T-helper 2 cell treated with Interferon-gamma antibody and Interleukin-4, amounts not matched to agents 5 μg/mL and 100 μg/mL, for 36 hours (primary cell): ENCODE measurements at regions not wholly inside any gene's neighbourhood (a gene's known extent, or its start where the extent isn't known, plus 50 kb on each side); places are given as distances from the start of the nearest gene placed in this dataset.

Source experiments
- DNase-seq: peaks from one replicate; pipeline ENCODE4 v3.0.0; 2021; ENCODE audit warnings: low spot score
- H3K27ac Mint-ChIP-seq: one replicate; pipeline ENCODE4 v1.8.0; 2021; ENCODE audit warnings: mild to moderate bottlenecking, mixed read lengths
- H3K27me3 Mint-ChIP-seq: one replicate; pipeline ENCODE4 v1.8.0; 2021; ENCODE audit warnings: low read depth, mixed read lengths
- H3K36me3 Mint-ChIP-seq: one replicate; pipeline ENCODE4 v1.8.0; 2021; ENCODE audit warnings: low read depth, mixed read lengths
- H3K4me1 Mint-ChIP-seq: one replicate; pipeline ENCODE4 v1.8.0; 2021; ENCODE audit warnings: low read depth, mixed read lengths
- H3K4me3 Mint-ChIP-seq: one replicate; pipeline ENCODE4 v1.8.0; 2022; ENCODE audit warnings: mild to moderate bottlenecking, moderate library complexity, mixed read lengths
- H3K9me3 Mint-ChIP-seq: one replicate; pipeline ENCODE4 v1.8.0; 2021; ENCODE audit warnings: mixed read lengths

DNA sequence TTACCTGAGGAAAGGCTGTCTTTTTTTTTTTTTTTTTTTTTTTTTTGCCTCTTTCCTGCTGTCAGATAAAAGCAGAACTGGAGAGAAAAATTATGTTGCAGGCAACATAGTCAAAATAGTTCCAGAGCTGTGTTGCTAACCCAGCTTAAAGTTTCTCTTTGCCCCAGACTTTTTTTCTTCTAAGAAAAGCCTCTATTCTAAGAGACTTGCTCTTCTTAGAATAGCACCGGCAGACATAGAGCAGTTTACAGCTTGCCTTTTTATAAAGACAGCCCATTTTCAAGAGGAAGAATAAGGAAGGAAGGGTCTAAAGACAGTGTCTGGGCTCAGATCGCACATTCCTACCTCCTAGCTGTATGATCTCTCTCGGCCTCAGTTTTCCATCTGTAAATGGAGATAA lies 88.7 kb downstream of the TENT5C start:
- Mint-ChIP-seq H3K9me3 (no peaks in the 10 kb centered on the region), H3K36me3 (no peaks in the 10 kb centered on the region), H3K27ac (no peak overlapping the region), H3K4me3 (peak overlapping the region; percentile 10), H3K4me1 (peaks cover 3% of the 10 kb centered on the region), H3K27me3 (peaks cover 36% of the 10 kb centered on the region)
- no peak for DNase-seq

GRCh38 chr1:117695796-117696490 lies 90.1 kb downstream of the TENT5C start:
- H3K27me3 Mint-ChIP-seq, result peaks cover 33% of the 10 kb centered on the region
- no peaks in the 10 kb centered on the region for H3K9me3 Mint-ChIP-seq
- no peak overlapping the region for H3K27ac Mint-ChIP-seq
- H3K4me3 Mint-ChIP-seq, result no peak overlapping the region
- H3K36me3 Mint-ChIP-seq, result no peaks in the 10 kb centered on the region
- peaks cover 3% of the 10 kb centered on the region for H3K4me1 Mint-ChIP-seq
- no peak for DNase-seq

DNA sequence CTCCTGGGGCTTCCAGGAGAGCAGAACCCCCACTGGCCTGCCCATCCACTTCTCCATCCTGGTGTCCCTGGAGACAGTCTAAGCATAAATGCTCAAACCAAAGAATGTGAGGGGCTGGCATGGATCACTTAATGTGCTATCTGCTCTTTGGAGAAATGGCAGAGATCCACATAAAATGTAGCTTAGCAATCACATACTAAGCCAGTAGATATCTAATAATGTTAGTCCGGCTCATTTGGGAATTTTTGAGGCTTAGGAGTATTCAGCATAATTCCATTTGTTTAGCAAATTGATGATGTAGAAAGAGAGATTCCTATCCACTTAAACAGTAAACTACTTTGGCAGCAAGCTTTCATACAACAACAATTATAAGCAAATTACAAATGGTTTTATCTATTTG lies 90.7 kb downstream of the TENT5C start:
- Mint-ChIP-seq H3K4me3 (no peak overlapping the region), H3K27me3 (peaks cover 32% of the 10 kb centered on the region), H3K36me3 (no peaks in the 10 kb centered on the region), H3K9me3 (no peaks in the 10 kb centered on the region), H3K4me1 (peaks cover 3% of the 10 kb centered on the region), H3K27ac (no peak overlapping the region)
- DNase-seq, result no peak

GRCh38 chr1:117697220-117697781 lies 91.5 kb downstream of the TENT5C start:
- peaks cover 32% of the 10 kb centered on the region for H3K27me3 Mint-ChIP-seq
- no peak overlapping the region for H3K27ac Mint-ChIP-seq
- no peaks in the 10 kb centered on the region for H3K36me3 Mint-ChIP-seq
- H3K9me3 Mint-ChIP-seq, result no peaks in the 10 kb centered on the region
- DNase-seq, result no peak
- peaks cover 3% of the 10 kb centered on the region for H3K4me1 Mint-ChIP-seq
- no peak overlapping the region for H3K4me3 Mint-ChIP-seq

DNA sequence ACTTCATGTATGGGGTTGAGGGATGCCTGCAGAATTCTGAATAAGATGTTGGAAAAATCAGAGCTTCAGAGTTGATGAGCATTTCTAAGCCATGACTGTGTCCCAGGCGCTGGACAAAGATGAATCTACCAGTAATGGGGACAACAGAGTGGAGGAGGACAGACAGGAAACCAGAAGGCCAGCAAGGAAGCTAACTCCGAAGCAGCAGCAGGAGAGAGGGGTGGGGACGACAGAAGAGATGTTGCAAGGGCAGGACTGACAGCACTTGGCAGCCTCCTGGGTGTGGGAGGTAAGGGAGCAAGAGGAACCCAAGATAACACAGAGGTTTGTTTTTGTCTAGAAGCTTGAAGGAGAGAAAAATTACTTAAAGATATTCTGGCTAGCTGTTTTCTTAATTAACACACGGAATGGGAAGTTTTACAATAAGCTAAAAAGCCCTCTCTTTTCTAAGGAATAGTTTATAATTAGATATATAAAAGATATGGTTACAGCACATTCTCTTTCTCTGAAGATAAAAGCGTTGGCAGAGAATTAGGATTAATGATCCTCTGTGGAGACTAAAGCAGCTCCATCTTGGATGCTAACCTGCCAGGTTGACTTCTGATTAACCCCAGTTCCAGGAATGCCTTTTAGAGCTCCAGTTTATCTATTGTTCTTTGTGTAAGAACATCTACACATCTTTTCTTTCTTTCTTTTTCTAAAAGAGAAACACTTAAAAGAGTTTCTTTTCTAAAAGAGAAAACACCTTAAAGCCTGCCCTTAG lies 92.7 kb downstream of the TENT5C start:
- no peaks in the 10 kb centered on the region for H3K36me3 Mint-ChIP-seq
- no peaks in the 10 kb centered on the region for H3K9me3 Mint-ChIP-seq
- no peak overlapping the region for H3K27ac Mint-ChIP-seq
- no peak overlapping the region for H3K4me3 Mint-ChIP-seq
- peaks cover 5% of the 10 kb centered on the region for H3K4me1 Mint-ChIP-seq
- DNase-seq, result no peak
- peaks cover 27% of the 10 kb centered on the region for H3K27me3 Mint-ChIP-seq

- peaks cover 3% of the 10 kb centered on the region for H3K4me1 Mint-ChIP-seq
- H3K27me3 Mint-ChIP-seq, result peaks cover 24% of the 10 kb centered on the region
- no peaks in the 10 kb centered on the region for H3K9me3 Mint-ChIP-seq
- H3K27ac Mint-ChIP-seq, result no peak overlapping the region
- H3K4me3 Mint-ChIP-seq, result no peak overlapping the region
- no peaks in the 10 kb centered on the region for H3K36me3 Mint-ChIP-seq
- no peak for DNase-seq
These were observed 94.1 kb downstream of the TENT5C start for GRCh38 chr1:117699953-117700352.

DNA sequence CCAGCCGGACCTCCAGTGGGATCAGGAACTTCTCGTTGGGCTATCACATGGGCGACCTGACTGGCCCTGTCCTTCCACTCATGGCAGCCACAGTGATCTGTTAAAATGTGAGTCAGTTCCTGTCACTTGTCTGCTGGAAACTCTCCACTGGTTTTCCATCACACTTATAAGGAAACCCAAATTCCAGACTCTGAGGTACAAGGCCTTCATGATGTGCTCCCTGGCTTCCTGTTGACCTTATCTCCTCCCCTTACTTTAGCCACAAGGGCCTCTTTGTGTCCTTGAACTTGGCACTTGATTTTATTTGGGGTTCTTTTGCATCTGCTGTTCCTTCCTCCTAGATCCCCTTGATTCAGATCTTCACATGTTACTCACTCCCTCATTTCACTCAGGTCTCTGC lies 96.8 kb downstream of the TENT5C start:
- H3K9me3 Mint-ChIP-seq, result no peaks in the 10 kb centered on the region
- H3K4me1 Mint-ChIP-seq, result peaks cover 3% of the 10 kb centered on the region
- no peaks in the 10 kb centered on the region for H3K36me3 Mint-ChIP-seq
- no peak overlapping the region for H3K4me3 Mint-ChIP-seq
- no peak overlapping the region for H3K27ac Mint-ChIP-seq
- peaks cover 19% of the 10 kb centered on the region for H3K27me3 Mint-ChIP-seq
- DNase-seq, result no peak

- no peak overlapping the region for H3K27ac Mint-ChIP-seq
- H3K9me3 Mint-ChIP-seq, result no peaks in the 10 kb centered on the region
- no peaks in the 10 kb centered on the region for H3K36me3 Mint-ChIP-seq
- H3K27me3 Mint-ChIP-seq, result peaks cover 1% of the 10 kb centered on the region
- peaks cover 3% of the 10 kb centered on the region for H3K4me1 Mint-ChIP-seq
- DNase-seq, result no peak
- no peak overlapping the region for H3K4me3 Mint-ChIP-seq
These were observed 101.5 kb downstream of the TENT5C start for GRCh38 chr1:117707371-117707770.

GRCh38 chr1:117708323-117709248 lies 102.7 kb downstream of the TENT5C start:
- no peak overlapping the region for H3K4me3 Mint-ChIP-seq

GRCh38 chr1:117709249-117709691 lies 103.4 kb downstream of the TENT5C start:
- Mint-ChIP-seq H3K4me1 (no peaks in the 10 kb centered on the region), H3K4me3 (no peak overlapping the region), H3K27me3 (peaks cover 1% of the 10 kb centered on the region), H3K27ac (no peak overlapping the region), H3K36me3 (no peaks in the 10 kb centered on the region), H3K9me3 (no peaks in the 10 kb centered on the region)
- DNase-seq, result no peak

More at GRCh38 chr1:117708323-117709248, 102.7 kb downstream of the TENT5C start:
- H3K9me3 Mint-ChIP-seq, result no peaks in the 10 kb centered on the region
- H3K4me1 Mint-ChIP-seq, result no peaks in the 10 kb centered on the region
- peaks cover 1% of the 10 kb centered on the region for H3K27me3 Mint-ChIP-seq
- no peak overlapping the region for H3K27ac Mint-ChIP-seq
- H3K36me3 Mint-ChIP-seq, result no peaks in the 10 kb centered on the region
- DNase-seq, result no peak

GRCh38 chr1:117710710-117711109 lies 104.9 kb downstream of the TENT5C start:
- no peak for DNase-seq
- no peak overlapping the region for H3K4me3 Mint-ChIP-seq
- H3K27me3 Mint-ChIP-seq, result peaks cover 4% of the 10 kb centered on the region
- H3K4me1 Mint-ChIP-seq, result no peaks in the 10 kb centered on the region
- H3K27ac Mint-ChIP-seq, result no peak overlapping the region
- H3K36me3 Mint-ChIP-seq, result no peaks in the 10 kb centered on the region
- no peaks in the 10 kb centered on the region for H3K9me3 Mint-ChIP-seq

DNA sequence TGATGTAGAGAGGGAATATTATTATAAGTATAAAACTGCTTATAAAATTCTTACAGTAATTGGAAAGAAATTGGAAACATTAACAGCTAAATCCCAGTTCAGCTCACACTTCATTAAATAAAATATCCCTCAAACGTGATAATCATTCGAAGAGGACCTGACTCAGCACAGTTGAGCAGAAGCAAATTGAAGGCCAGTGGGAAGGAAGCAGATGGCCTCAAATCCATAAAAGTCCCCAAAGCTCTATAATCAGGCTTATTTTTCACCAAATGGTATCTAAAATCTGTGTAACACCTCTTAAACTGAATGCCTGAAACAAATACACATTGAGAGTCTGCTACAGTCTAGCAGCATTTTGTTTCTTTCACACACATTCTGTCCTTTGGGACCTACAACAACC lies 106.8 kb downstream of the TENT5C start:
- DNase-seq, result no peak
- peaks cover 4% of the 10 kb centered on the region for H3K27me3 Mint-ChIP-seq
- no peaks in the 10 kb centered on the region for H3K36me3 Mint-ChIP-seq
- H3K9me3 Mint-ChIP-seq, result peaks cover 1% of the 10 kb centered on the region
- H3K4me1 Mint-ChIP-seq, result no peaks in the 10 kb centered on the region
- H3K4me3 Mint-ChIP-seq, result no peak overlapping the region
- no peak overlapping the region for H3K27ac Mint-ChIP-seq

GRCh38 chr1:117714546-117714945 lies 108.7 kb downstream of the TENT5C start:
- H3K4me1 Mint-ChIP-seq, result no peaks in the 10 kb centered on the region
- H3K9me3 Mint-ChIP-seq, result peaks cover 14% of the 10 kb centered on the region
- H3K27me3 Mint-ChIP-seq, result peaks cover 4% of the 10 kb centered on the region
- no peak for DNase-seq
- H3K36me3 Mint-ChIP-seq, result no peaks in the 10 kb centered on the region
- H3K4me3 Mint-ChIP-seq, result no peak overlapping the region
- H3K27ac Mint-ChIP-seq, result no peak overlapping the region
